ENCODE measurements at regions not wholly inside any gene's neighbourhood (a gene's known extent, or its start where the extent isn't known, plus 50 kb on each side); places are given as distances from the start of the nearest gene placed in this dataset.

- peaks cover 8% of the 10 kb centered on the region for H3K4me1 Mint-ChIP-seq (ENCODE audit: low read depth)
- H3K36me3 Mint-ChIP-seq (ENCODE audit: low read depth), result no peaks in the 10 kb centered on the region
- H3K27ac Mint-ChIP-seq, result no peak overlapping the region
- H3K9me3 Mint-ChIP-seq, result no peaks in the 10 kb centered on the region
- H3K4me3 Mint-ChIP-seq, result no peak overlapping the region
- DNase-seq, result no peak
- TF ChIP-seq CTCF (IDR thresholded peaks at IDR 0.05), result no peak
- peaks cover 14% of the 10 kb centered on the region for H3K27me3 Mint-ChIP-seq (ENCODE audit: insufficient read depth)
Measured at GRCh38 chr19:16021796-16022195, 54.5 kb upstream of the TPM4 start.

- H3K36me3 Mint-ChIP-seq (ENCODE audit: low read depth), result no peaks in the 10 kb centered on the region
- H3K4me3 Mint-ChIP-seq, result no peak overlapping the region
- H3K27ac Mint-ChIP-seq, result no peak overlapping the region
- peaks cover 8% of the 10 kb centered on the region for H3K4me1 Mint-ChIP-seq (ENCODE audit: low read depth)
- H3K9me3 Mint-ChIP-seq, result no peaks in the 10 kb centered on the region
- no peak for DNase-seq
- TF ChIP-seq CTCF (IDR thresholded peaks at IDR 0.05), result no peak
- peaks cover 14% of the 10 kb centered on the region for H3K27me3 Mint-ChIP-seq (ENCODE audit: insufficient read depth)
Measured at GRCh38 chr19:16022251-16022650, 54.0 kb upstream of the TPM4 start.

GRCh38 chr19:16022681-16023080, 53.6 kb upstream of the TPM4 start:
- Mint-ChIP-seq H3K36me3 (ENCODE audit: low read depth) (no peaks in the 10 kb centered on the region), H3K9me3 (no peaks in the 10 kb centered on the region), H3K4me3 (no peak overlapping the region), H3K4me1 (ENCODE audit: low read depth) (peaks cover 8% of the 10 kb centered on the region), H3K27me3 (ENCODE audit: insufficient read depth) (peaks cover 14% of the 10 kb centered on the region), H3K27ac (no peak overlapping the region)
- no peak for TF ChIP-seq CTCF (IDR thresholded peaks at IDR 0.05)
- no peak for DNase-seq

- no peaks in the 10 kb centered on the region for H3K36me3 Mint-ChIP-seq (ENCODE audit: low read depth)
- peaks cover 14% of the 10 kb centered on the region for H3K27me3 Mint-ChIP-seq (ENCODE audit: insufficient read depth)
Measured at GRCh38 chr19:16023146-16023915, 53.0 kb upstream of the TPM4 start.

GRCh38 chr19:16024266-16025107, 51.8 kb upstream of the TPM4 start:
- no peak for DNase-seq
- TF ChIP-seq CTCF (IDR thresholded peaks at IDR 0.05), result no peak
- no peaks in the 10 kb centered on the region for H3K36me3 Mint-ChIP-seq (ENCODE audit: low read depth)
- H3K4me1 Mint-ChIP-seq (ENCODE audit: low read depth), result peaks cover 8% of the 10 kb centered on the region
- peaks cover 14% of the 10 kb centered on the region for H3K27me3 Mint-ChIP-seq (ENCODE audit: insufficient read depth)
- H3K9me3 Mint-ChIP-seq, result no peaks in the 10 kb centered on the region
- H3K27ac Mint-ChIP-seq, result no peak overlapping the region
- H3K4me3 Mint-ChIP-seq, result no peak overlapping the region

More at GRCh38 chr19:16023146-16023915, 53.0 kb upstream of the TPM4 start:
- H3K9me3 Mint-ChIP-seq, result no peaks in the 10 kb centered on the region
- TF ChIP-seq CTCF (IDR thresholded peaks at IDR 0.05), result no peak
- DNase-seq, result no peak
- H3K27ac Mint-ChIP-seq, result no peak overlapping the region
- peaks cover 8% of the 10 kb centered on the region for H3K4me1 Mint-ChIP-seq (ENCODE audit: low read depth)
- H3K4me3 Mint-ChIP-seq, result no peak overlapping the region

Data from HFFc6 (cell line).